GM12875 (cell line): ENCODE measurements at regions not wholly inside any gene's neighbourhood (a gene's known extent, or its start where the extent isn't known, plus 50 kb on each side); places are given as distances from the start of the nearest gene placed in this dataset.

Experiments
- H3K4me3 ChIP-seq: one replicate; pipeline ENCODE4 v1.5.1; 2011; ENCODE audit warnings: low read depth, low read length, control low read depth
- CTCF ChIP-seq: IDR thresholded peaks from 2 replicates; pipeline ENCODE4 v1.5.1; 2011; ENCODE audit warnings: low read depth, mild to moderate bottlenecking, control low read depth, inconsistent platforms, low read length, moderate library complexity, borderline replicate concordance; ENCODE audit not compliant: insufficient read depth

GRCh38 chr9:18347386-18348082, 126.4 kb upstream of the ADAMTSL1 start:
- H3K4me3 ChIP-seq, result no peak overlapping the region
- no peak for TF ChIP-seq CTCF

- H3K4me3 ChIP-seq, result no peak overlapping the region
- TF ChIP-seq CTCF, result no peak
Measured at GRCh38 chr9:18348083-18348475, 125.9 kb upstream of the ADAMTSL1 start.

DNA sequence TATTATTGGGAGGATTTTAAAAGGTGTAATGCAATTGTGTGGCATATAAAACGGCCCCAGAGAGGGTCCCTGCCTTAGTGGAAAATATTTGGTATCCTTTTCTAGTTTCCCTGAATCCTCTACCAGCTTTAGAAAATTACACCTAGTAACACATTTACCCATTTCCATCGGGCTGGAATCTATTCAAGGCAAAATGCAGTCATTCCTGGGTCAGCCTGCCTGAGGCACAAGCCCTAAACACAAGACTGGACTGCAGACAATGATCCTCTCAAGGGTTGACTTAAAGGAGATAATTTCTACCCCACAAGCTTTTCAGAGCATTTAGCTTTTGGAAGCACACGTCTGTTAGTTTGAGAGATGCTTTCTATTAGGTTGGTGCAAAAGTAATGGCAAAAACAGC, 124.4 kb upstream of the ADAMTSL1 start:
- H3K4me3 ChIP-seq, result no peak overlapping the region
- TF ChIP-seq CTCF, result no peak

DNA sequence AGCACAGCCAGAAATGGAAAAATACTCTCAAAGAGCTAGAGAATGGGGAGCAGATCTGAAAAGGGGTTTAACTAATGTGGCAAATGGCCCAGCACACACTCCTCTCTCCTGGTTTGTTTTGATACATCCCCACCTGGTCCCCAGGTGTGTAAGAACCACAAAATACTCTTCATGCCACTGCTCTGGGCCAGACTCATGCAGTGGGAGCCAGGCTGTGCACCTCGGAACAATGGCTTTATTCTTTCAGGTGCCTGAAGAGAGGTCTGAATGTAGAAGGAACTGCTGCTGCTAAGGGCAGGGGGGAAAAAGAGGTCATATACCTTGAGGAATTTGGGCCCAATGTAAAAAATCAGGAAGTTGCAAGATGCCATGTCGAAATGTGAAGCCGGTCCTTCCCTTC, 123.9 kb upstream of the ADAMTSL1 start:
- H3K4me3 ChIP-seq, result no peak overlapping the region
- TF ChIP-seq CTCF, result no peak

DNA sequence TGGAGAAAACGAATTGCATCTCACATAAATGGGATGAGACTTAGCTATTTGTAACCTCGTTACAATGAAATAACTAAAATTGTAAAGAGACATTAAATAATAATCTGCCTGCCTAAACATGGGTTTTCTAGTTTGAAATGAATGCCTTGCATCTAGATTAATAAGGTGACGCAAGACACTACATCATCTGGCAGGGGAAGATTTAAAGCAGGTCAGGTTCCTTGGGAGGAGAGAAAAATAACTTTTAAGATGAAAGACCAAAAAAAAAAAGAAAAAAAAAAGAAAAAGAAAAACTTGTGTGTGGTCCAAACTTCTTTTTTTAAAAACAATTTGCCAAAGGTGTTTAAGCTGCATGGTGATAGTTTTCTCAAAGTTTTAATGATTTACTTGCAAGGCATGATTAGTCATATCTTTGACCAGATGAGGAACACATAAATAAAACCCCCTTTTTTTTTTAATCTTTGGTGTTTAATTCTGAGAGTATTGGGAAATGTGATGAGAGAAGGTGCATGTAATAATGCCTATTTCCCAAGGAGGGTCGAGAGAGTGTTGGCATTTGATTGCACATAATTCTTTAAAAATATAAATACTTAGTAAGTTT, 122.9 kb upstream of the ADAMTSL1 start:
- H3K4me3 ChIP-seq, result no peak overlapping the region
- TF ChIP-seq CTCF, result no peak

GRCh38 chr9:18352711-18353110, 121.2 kb upstream of the ADAMTSL1 start:
- no peak for TF ChIP-seq CTCF
- H3K4me3 ChIP-seq, result no peak overlapping the region

- no peak overlapping the region for H3K4me3 ChIP-seq
- no peak for TF ChIP-seq CTCF
Measured at GRCh38 chr9:18353473-18353872, 120.5 kb upstream of the ADAMTSL1 start.
